Fibroblast of lung (primary cell): ENCODE measurements at regions not wholly inside any gene's neighbourhood (a gene's known extent, or its start where the extent isn't known, plus 50 kb on each side); places are given as distances from the start of the nearest gene placed in this dataset.

Experiments used
- DNase-seq, 2 donors: peaks; one replicate each; pipeline versions ENCODE4 v3.0.0 to v3.0.0-alpha.2; 2010; ENCODE audit warnings: low read depth in 2 of 2
- H2AFZ ChIP-seq: 2 replicates; pipeline ENCODE4 v1.5.1; 2012; ENCODE audit warnings: low read length, control low read depth, inconsistent platforms
- H3K27ac ChIP-seq: 2 replicates; pipeline ENCODE4 v1.5.1; 2011; ENCODE audit warnings: low read length, control low read depth; ENCODE audit not compliant: insufficient read depth
- H3K27me3 ChIP-seq: 2 replicates; pipeline ENCODE4 v1.5.1; 2011; ENCODE audit warnings: mild to moderate bottlenecking, low read length; ENCODE audit not compliant: control insufficient read depth, insufficient read depth
- H3K36me3 ChIP-seq: 2 replicates; pipeline ENCODE4 v1.5.1; 2011; ENCODE audit warnings: low read length; ENCODE audit not compliant: control insufficient read depth, insufficient read depth
- H3K4me1 ChIP-seq: 2 replicates; pipeline ENCODE4 v1.5.1; 2011; ENCODE audit warnings: low read length; ENCODE audit not compliant: control insufficient read depth, insufficient read depth; ENCODE audit errors: extremely low read depth
- H3K4me2 ChIP-seq: 2 replicates; pipeline ENCODE4 v1.5.1; 2011; ENCODE audit warnings: low read length, control low read depth; ENCODE audit not compliant: insufficient read depth; ENCODE audit errors: extremely low read depth
- H3K4me3 ChIP-seq, 4 experiments: fragments of 200-600 bp in 1 of 4; sonication (generic) in 1 of 4; replicated peaks in 1 of 4; 2 replicates each; pipeline ENCODE4 v1.5.1; 2011 to 2016; ENCODE audit warnings: low read length in 4 of 4, low read depth in 3 of 4, mild to moderate bottlenecking in 3 of 4, control low read depth in 2 of 4, inconsistent platforms in 1 of 4, mixed read lengths in 1 of 4; ENCODE audit not compliant: insufficient read depth in 1 of 4; ENCODE audit errors: control extremely low read depth in 1 of 4
- H3K79me2 ChIP-seq: 2 replicates; pipeline ENCODE4 v1.5.1; 2012; ENCODE audit warnings: mild to moderate bottlenecking, low read length, inconsistent platforms; ENCODE audit not compliant: control insufficient read depth, insufficient read depth
- H3K9ac ChIP-seq: 2 replicates; pipeline ENCODE4 v1.5.1; 2011; ENCODE audit warnings: mild to moderate bottlenecking, low read length, control low read depth; ENCODE audit not compliant: insufficient read depth
- H3K9me3 ChIP-seq: 2 replicates; pipeline ENCODE4 v1.5.1; 2012; ENCODE audit warnings: low read depth, low read length; ENCODE audit not compliant: control insufficient read depth, insufficient read depth
- H4K20me1 ChIP-seq: 2 replicates; pipeline ENCODE4 v1.5.1; 2011; ENCODE audit warnings: low read length; ENCODE audit not compliant: control insufficient read depth, insufficient read depth; ENCODE audit errors: extremely low read depth
- CTCF ChIP-seq, 2 donors: IDR thresholded peaks in 1 of 2; conservative IDR thresholded peaks in 1 of 2; 1 replicate in 1 of 2; 2 replicates in 1 of 2; pipeline ENCODE4 v1.5.1; 2011 to 2012; ENCODE audit warnings: low read length in 2 of 2, control low read depth in 1 of 2, inconsistent platforms in 1 of 2, low read depth in 1 of 2, mild to moderate bottlenecking in 1 of 2
- EZH2 ChIP-seq: IDR thresholded peaks from 2 replicates; pipeline ENCODE4 v1.5.1; 2012; ENCODE audit warnings: low read length, control low read depth, mild to moderate bottlenecking; ENCODE audit errors: missing control alignments

GRCh38 chr20:62553136-62553837, 77.5 kb upstream of the GATA5 start:
- TF ChIP-seq CTCF (conservative IDR thresholded peaks at IDR 0.05 in 1 of 2, IDR thresholded peaks at IDR 0.05 in 1 of 2; ENCODE audit: low read depth in 1 of 2, low read length in 2 of 2) (no peak), EZH2 (no peak)
- no peak overlapping the region for H3K4me2 ChIP-seq
- no peaks in the 10 kb centered on the region for H3K79me2 ChIP-seq
- no peak for DNase-seq
- H3K27me3 ChIP-seq = peaks cover 39% of the 10 kb centered on the region
- H4K20me1 ChIP-seq = no peaks in the 10 kb centered on the region
- H3K36me3 ChIP-seq = no peaks in the 10 kb centered on the region
- H3K4me1 ChIP-seq = no peaks in the 10 kb centered on the region
- no peak overlapping the region for H3K4me3 ChIP-seq
- no peaks in the 10 kb centered on the region for H3K9me3 ChIP-seq
- H3K27ac ChIP-seq = no peak overlapping the region
- no peak overlapping the region for H2AFZ ChIP-seq
- no peak overlapping the region for H3K9ac ChIP-seq

GRCh38 chr20:62553838-62554161, 78.0 kb upstream of the GATA5 start:
- H3K36me3 ChIP-seq = no peaks in the 10 kb centered on the region
- no peaks in the 10 kb centered on the region for H3K79me2 ChIP-seq
- H2AFZ ChIP-seq = no peak overlapping the region
- H3K9me3 ChIP-seq = no peaks in the 10 kb centered on the region
- no peak overlapping the region for H3K4me3 ChIP-seq
- no peaks in the 10 kb centered on the region for H3K4me1 ChIP-seq
- peaks cover 39% of the 10 kb centered on the region for H3K27me3 ChIP-seq
- no peak for TF ChIP-seq EZH2
- no peak for TF ChIP-seq CTCF (conservative IDR thresholded peaks at IDR 0.05 in 1 of 2, IDR thresholded peaks at IDR 0.05 in 1 of 2; ENCODE audit: low read depth in 1 of 2, low read length in 2 of 2)
- DNase-seq = no peak
- no peaks in the 10 kb centered on the region for H4K20me1 ChIP-seq
- no peak overlapping the region for H3K27ac ChIP-seq
- H3K9ac ChIP-seq = no peak overlapping the region
- no peak overlapping the region for H3K4me2 ChIP-seq

- no peak overlapping the region for H3K4me2 ChIP-seq
- H3K4me3 ChIP-seq = no peak overlapping the region
- H3K4me1 ChIP-seq = no peaks in the 10 kb centered on the region
- peaks cover 39% of the 10 kb centered on the region for H3K27me3 ChIP-seq
- no peak for DNase-seq
- no peak overlapping the region for H2AFZ ChIP-seq
- H3K79me2 ChIP-seq = no peaks in the 10 kb centered on the region
- H3K36me3 ChIP-seq = no peaks in the 10 kb centered on the region
- no peaks in the 10 kb centered on the region for H3K9me3 ChIP-seq
- no peaks in the 10 kb centered on the region for H4K20me1 ChIP-seq
- TF ChIP-seq EZH2 (no peak), CTCF (conservative IDR thresholded peaks at IDR 0.05 in 1 of 2, IDR thresholded peaks at IDR 0.05 in 1 of 2; ENCODE audit: low read depth in 1 of 2, low read length in 2 of 2) (no peak)
- H3K9ac ChIP-seq = no peak overlapping the region
- H3K27ac ChIP-seq = no peak overlapping the region
Observed at GRCh38 chr20:62554214-62554897, 78.6 kb upstream of the GATA5 start.
